ENCODE measurements at regions not wholly inside any gene's neighbourhood (a gene's known extent, or its start where the extent isn't known, plus 50 kb on each side); places are given as distances from the start of the nearest gene placed in this dataset.

DNA sequence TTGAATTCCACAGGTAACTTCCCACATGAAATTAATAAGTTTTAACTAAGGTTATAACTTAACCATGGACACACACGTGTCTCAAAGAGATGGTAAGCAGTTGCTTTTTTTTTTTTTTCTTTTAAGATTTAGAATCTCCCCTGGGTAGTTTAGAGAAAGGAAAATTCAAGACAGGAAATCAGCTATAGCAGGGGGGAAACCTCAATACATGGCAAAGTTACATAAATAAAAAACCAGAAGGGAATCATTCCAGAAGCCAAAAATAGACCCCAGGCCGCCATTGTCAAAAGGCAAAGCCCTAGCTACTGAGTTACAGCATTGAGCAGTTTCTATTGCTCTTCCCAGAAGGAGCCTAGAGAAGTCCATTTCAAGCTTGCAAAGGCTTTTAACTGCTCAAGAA, 91.5 kb upstream of the ZNF236 start:
- peak; percentile 59 for DNase-seq (ENCODE audit: low read depth, low spot score)
- no peak overlapping the region for H3K9ac ChIP-seq (ENCODE audit: insufficient read length)
- H3K4me3 ChIP-seq: no peak overlapping the region
- no peaks in the 10 kb centered on the region for H3K9me3 ChIP-seq (ENCODE audit: low read depth, low read length)
- TF ChIP-seq EZH2 (IDR thresholded peaks at IDR 0.05) (no peak), FOXP2 (optimal IDR thresholded peaks at IDR 0.05; ENCODE audit: control extremely low read depth, extremely low read length, insufficient read depth) (no peak), POLR2AphosphoS5 (IDR thresholded peaks at IDR 0.05; ENCODE audit: borderline replicate concordance, low read depth, low read length) (no peak)
- no peaks in the 10 kb centered on the region for H3K36me3 ChIP-seq (ENCODE audit: insufficient read depth, low read length)
- peak overlapping the region; percentile 76 for H3K27ac ChIP-seq

- Histone ChIP-seq H3K36me3 (ENCODE audit: insufficient read depth, low read length) (no peaks in the 10 kb centered on the region), H3K4me3 (no peak overlapping the region), H3K9ac (ENCODE audit: insufficient read length) (no peak overlapping the region), H3K9me3 (ENCODE audit: low read depth, low read length) (no peaks in the 10 kb centered on the region), H3K27ac (no peak overlapping the region)
- DNase-seq (ENCODE audit: low read depth, low spot score): no peak
- no peak for TF ChIP-seq FOXP2 (optimal IDR thresholded peaks at IDR 0.05; ENCODE audit: control extremely low read depth, extremely low read length, insufficient read depth)
Observed at GRCh38 chr18:76727589-76727988, 94.8 kb upstream of the ZNF236 start.

DNA sequence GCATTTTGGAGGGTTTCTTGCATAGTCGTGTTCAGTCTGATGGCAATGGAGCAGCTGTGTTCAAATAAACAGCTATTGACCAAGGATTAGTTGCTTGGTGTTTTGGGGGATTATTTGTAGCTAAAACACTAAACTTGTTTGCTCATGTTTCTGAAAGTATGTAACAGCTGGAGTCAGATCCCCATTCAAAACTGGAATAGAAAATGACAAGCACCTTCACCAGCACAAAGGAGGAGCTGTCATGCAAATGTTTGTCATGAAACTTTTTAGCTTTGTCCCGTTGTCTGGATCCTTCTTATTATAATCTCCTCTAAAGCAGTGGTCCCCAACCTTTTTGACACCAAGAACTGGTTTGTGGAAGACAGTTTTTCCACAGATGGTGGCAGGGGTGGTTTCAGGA, 96.9 kb upstream of the ZNF236 start:
- H3K9ac ChIP-seq (ENCODE audit: insufficient read length): no peak overlapping the region
- no peak overlapping the region for H3K4me3 ChIP-seq
- H3K9me3 ChIP-seq (ENCODE audit: low read depth, low read length): no peaks in the 10 kb centered on the region
- TF ChIP-seq EZH2 (IDR thresholded peaks at IDR 0.05) (no peak), POLR2AphosphoS5 (IDR thresholded peaks at IDR 0.05; ENCODE audit: borderline replicate concordance, low read depth, low read length) (no peak)
- no peaks in the 10 kb centered on the region for H3K36me3 ChIP-seq (ENCODE audit: insufficient read depth, low read length)
- no peak for DNase-seq (ENCODE audit: low read depth, low spot score)
- no peak overlapping the region for H3K27ac ChIP-seq

DNA sequence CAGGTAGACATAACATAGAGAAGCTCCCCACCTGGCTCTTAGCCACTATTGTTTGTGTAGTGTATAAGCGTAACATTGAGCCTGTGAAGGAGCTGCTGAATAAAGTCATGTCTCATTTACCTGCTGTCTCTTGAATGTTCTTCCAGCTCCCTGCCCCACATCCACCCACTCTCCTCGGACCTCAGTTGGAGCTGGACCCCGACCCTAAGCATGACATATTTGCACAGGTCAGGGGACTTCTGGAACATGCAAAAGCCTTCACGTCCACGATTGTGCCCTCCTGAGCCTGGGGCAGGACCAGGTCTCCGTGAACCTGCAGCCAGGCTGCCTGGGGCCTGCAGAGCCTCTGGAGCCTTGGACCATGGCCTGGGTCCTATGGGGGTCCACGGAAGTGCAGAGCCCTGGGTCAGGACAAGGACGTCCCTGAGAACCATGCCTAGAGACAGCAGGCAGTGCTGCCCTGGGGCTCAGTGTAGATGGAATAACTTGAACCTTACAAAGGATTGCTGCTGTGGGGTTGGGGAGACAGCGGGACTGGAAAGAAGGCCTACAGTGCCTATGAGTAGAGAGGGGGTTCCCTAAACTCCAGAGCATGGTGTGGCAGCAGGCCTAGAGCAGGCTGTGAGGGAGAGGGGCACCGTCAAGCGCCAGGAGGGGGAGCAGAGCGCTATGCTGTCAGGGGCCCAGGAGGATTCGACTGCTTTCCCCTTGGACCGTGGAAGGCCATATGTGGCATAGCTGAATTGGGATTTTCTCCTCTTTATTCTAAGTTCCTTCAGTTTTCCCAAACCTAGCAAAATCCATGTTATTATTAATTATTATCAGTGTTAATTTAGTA, 99.9 kb upstream of the ZNF236 start:
- no peak for TF ChIP-seq POLR2AphosphoS5 (IDR thresholded peaks at IDR 0.05; ENCODE audit: borderline replicate concordance, low read depth, low read length)
- no peak overlapping the region for H3K9ac ChIP-seq (ENCODE audit: insufficient read length)
- H3K27ac ChIP-seq: no peak overlapping the region
- no peak overlapping the region for H3K4me3 ChIP-seq
- no peak for DNase-seq (ENCODE audit: low read depth, low spot score)
- no peaks in the 10 kb centered on the region for H3K9me3 ChIP-seq (ENCODE audit: low read depth, low read length)
- no peaks in the 10 kb centered on the region for H3K36me3 ChIP-seq (ENCODE audit: insufficient read depth, low read length)

- no peak for DNase-seq (ENCODE audit: low read depth, low spot score)
- H3K27ac ChIP-seq: no peak overlapping the region
- H3K4me3 ChIP-seq: no peak overlapping the region
- H3K9ac ChIP-seq (ENCODE audit: insufficient read length): no peak overlapping the region
- no peak for TF ChIP-seq POLR2AphosphoS5 (IDR thresholded peaks at IDR 0.05; ENCODE audit: borderline replicate concordance, low read depth, low read length)
- no peak for TF ChIP-seq FOXP2 (optimal IDR thresholded peaks at IDR 0.05; ENCODE audit: control extremely low read depth, extremely low read length, insufficient read depth)
- no peak for TF ChIP-seq EZH2 (IDR thresholded peaks at IDR 0.05)
- no peaks in the 10 kb centered on the region for H3K9me3 ChIP-seq (ENCODE audit: low read depth, low read length)
- H3K36me3 ChIP-seq (ENCODE audit: insufficient read depth, low read length): no peaks in the 10 kb centered on the region
Observed at GRCh38 chr18:76721207-76721996, 101.0 kb upstream of the ZNF236 start.

GRCh38 chr18:76720683-76721082, 101.7 kb upstream of the ZNF236 start:
- Histone ChIP-seq H3K36me3 (ENCODE audit: insufficient read depth, low read length) (no peaks in the 10 kb centered on the region), H3K4me3 (no peak overlapping the region), H3K9ac (ENCODE audit: insufficient read length) (no peak overlapping the region), H3K9me3 (ENCODE audit: low read depth, low read length) (no peaks in the 10 kb centered on the region), H3K27ac (no peak overlapping the region)
- TF ChIP-seq FOXP2 (optimal IDR thresholded peaks at IDR 0.05; ENCODE audit: control extremely low read depth, extremely low read length, insufficient read depth) (no peak), POLR2AphosphoS5 (IDR thresholded peaks at IDR 0.05; ENCODE audit: borderline replicate concordance, low read depth, low read length) (no peak), EZH2 (IDR thresholded peaks at IDR 0.05) (no peak)
- no peak for DNase-seq (ENCODE audit: low read depth, low spot score)

- H3K4me3 ChIP-seq: no peak overlapping the region
- H3K27ac ChIP-seq: peak overlapping the region; percentile 67; the same call in 1 of the 2 replicates
- no peaks in the 10 kb centered on the region for H3K9me3 ChIP-seq (ENCODE audit: low read depth, low read length)
- H3K36me3 ChIP-seq (ENCODE audit: insufficient read depth, low read length): no peaks in the 10 kb centered on the region
- no peak overlapping the region for H3K9ac ChIP-seq (ENCODE audit: insufficient read length)
- DNase-seq (ENCODE audit: low read depth, low spot score): no peak
- no peak for TF ChIP-seq FOXP2 (optimal IDR thresholded peaks at IDR 0.05; ENCODE audit: control extremely low read depth, extremely low read length, insufficient read depth)
- no peak for TF ChIP-seq POLR2AphosphoS5 (IDR thresholded peaks at IDR 0.05; ENCODE audit: borderline replicate concordance, low read depth, low read length)
- TF ChIP-seq EZH2 (IDR thresholded peaks at IDR 0.05): no peak
Observed at GRCh38 chr18:76715012-76715610, 107.2 kb upstream of the ZNF236 start.

- TF ChIP-seq FOXP2 (optimal IDR thresholded peaks at IDR 0.05; ENCODE audit: control extremely low read depth, extremely low read length, insufficient read depth) (no peak), POLR2AphosphoS5 (IDR thresholded peaks at IDR 0.05; ENCODE audit: borderline replicate concordance, low read depth, low read length) (no peak), EZH2 (IDR thresholded peaks at IDR 0.05) (no peak)
- Histone ChIP-seq H3K9me3 (ENCODE audit: low read depth, low read length) (no peaks in the 10 kb centered on the region), H3K27ac (no peak overlapping the region)
Observed at GRCh38 chr18:76713432-76713831, 108.9 kb upstream of the ZNF236 start.

More at GRCh38 chr18:76713432-76713831, 108.9 kb upstream of the ZNF236 start:
- Histone ChIP-seq H3K9ac (ENCODE audit: insufficient read length) (no peak overlapping the region), H3K4me3 (no peak overlapping the region), H3K36me3 (ENCODE audit: insufficient read depth, low read length) (no peaks in the 10 kb centered on the region)
- DNase-seq (ENCODE audit: low read depth, low spot score): no peak

All from SK-N-MC (cell line).